ENCODE measurements at regions not wholly inside any gene's neighbourhood (a gene's known extent, or its start where the extent isn't known, plus 50 kb on each side); places are given as distances from the start of the nearest gene placed in this dataset.

DNA sequence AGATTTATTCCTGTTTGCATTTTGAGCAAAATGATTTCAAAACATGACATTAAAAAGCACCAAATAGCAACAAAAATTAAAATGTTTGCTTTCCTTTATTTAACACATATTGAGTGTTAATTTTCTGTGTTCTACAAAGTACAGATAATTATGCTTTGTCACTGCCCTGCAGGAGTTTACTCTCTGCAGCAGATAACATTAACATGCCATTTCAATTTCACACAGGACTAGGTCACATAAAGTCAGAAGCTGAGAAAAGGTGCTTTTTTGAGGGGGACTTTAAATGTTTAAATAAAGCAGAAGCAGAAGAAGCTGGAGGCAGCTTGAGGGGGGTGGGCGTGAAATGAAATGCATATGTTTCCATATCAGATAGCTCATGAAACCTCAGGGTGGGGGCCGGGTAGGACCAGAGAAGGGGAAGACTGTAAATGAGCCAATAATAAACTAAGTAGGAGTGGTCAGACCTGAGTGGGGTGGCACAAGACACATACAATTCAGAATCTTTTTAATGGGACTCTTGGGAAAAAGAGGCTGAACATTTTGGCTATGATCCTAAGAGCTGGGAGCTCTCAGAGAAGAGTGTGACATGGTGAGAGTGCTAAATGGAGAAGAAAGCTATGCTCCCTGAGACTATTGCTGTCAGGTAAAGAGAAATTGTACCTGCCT is 387.5 kb downstream of the FAM170A start:
- Histone ChIP-seq H3K9ac (no peak overlapping the region), H3K9me2 (ENCODE audit: insufficient read depth) (no peaks in the 10 kb centered on the region), H3K4me2 (ENCODE audit: unreplicated experiment) (no peak overlapping the region), H3K27me3 (replicated peaks; ENCODE audit: insufficient read depth) (no peaks in the 10 kb centered on the region), H3K4me3 (no peak overlapping the region), H3K36me3 (ENCODE audit: low read depth) (no peaks in the 10 kb centered on the region), H3K9me3 (ENCODE audit: low read depth) (no peaks in the 10 kb centered on the region), H4K20me1 (ENCODE audit: insufficient read depth) (no peaks in the 10 kb centered on the region), H3K79me2 (ENCODE audit: insufficient read depth) (no peaks in the 10 kb centered on the region), H3K4me1 (ENCODE audit: insufficient read depth) (0 out of 2 replicates have a peak, but pooled peaks cover 10% of the 10 kb centered on the region), H3F3A (ENCODE audit: insufficient read depth) (no peaks in the 10 kb centered on the region), H3K27ac (no peak overlapping the region), H2AFZ (no peak overlapping the region)
- in situ Hi-C loops (cut with MboI): no loop called here
- DNase-seq: peak; percentile 5
- TF ChIP-seq EZH2phosphoT487 (IDR thresholded peaks at IDR 0.05; ENCODE audit: insufficient read depth, low read depth) (no peak), EZH2 (IDR thresholded peaks at IDR 0.05; ENCODE audit: insufficient read depth, poor library complexity, severe bottlenecking) (no peak)
- WGBS, 2 experiments (ENCODE audit: low coverage in 1 of 2, low lambda C conversion rate in 2 of 2, missing lambda C conversion rate in 2 of 2): 71 to 80% methylated on average over 2 of the region's 2 CpGs

DNA sequence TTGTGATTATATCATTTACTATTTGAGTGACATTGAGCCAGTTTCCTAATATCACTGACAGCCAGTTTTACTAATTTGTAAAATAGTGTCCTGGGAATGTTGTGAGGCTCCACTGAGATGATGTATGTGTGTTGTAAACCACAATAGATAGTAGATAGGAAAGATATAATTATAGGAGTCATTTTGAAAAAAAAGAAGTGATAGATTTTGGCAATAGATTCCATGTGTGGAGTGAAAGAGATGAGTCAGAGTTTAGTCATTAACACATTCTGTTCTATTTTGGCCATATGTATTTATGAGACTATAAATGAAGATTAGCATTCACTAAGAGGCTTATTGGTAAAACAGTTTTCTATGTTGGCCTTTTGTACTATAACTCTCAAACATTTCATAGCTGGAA is 388.2 kb downstream of the FAM170A start:
- in situ Hi-C loops (cut with MboI): no loop called here
- no peaks in the 10 kb centered on the region for H3K9me2 ChIP-seq (ENCODE audit: insufficient read depth)
- H3K79me2 ChIP-seq (ENCODE audit: insufficient read depth): no peaks in the 10 kb centered on the region
- no peaks in the 10 kb centered on the region for H4K20me1 ChIP-seq (ENCODE audit: insufficient read depth)
- DNase-seq: peak; percentile 60
- no peaks in the 10 kb centered on the region for H3K36me3 ChIP-seq (ENCODE audit: low read depth)
- TF ChIP-seq EZH2phosphoT487 (IDR thresholded peaks at IDR 0.05; ENCODE audit: insufficient read depth, low read depth) (0 out of 2 replicates have a peak, but pooled peaks have one; percentile 46), EZH2 (IDR thresholded peaks at IDR 0.05; ENCODE audit: insufficient read depth, poor library complexity, severe bottlenecking) (no peak)
- no peak overlapping the region for H3K4me3 ChIP-seq
- no peaks in the 10 kb centered on the region for H3F3A ChIP-seq (ENCODE audit: insufficient read depth)
- no peaks in the 10 kb centered on the region for H3K9me3 ChIP-seq (ENCODE audit: low read depth)
- H3K4me1 ChIP-seq (ENCODE audit: insufficient read depth): 0 out of 2 replicates have a peak, but pooled peaks cover 10% of the 10 kb centered on the region
- no peak overlapping the region for H3K27ac ChIP-seq
- no peak overlapping the region for H3K9ac ChIP-seq
- no peaks in the 10 kb centered on the region for H3K27me3 ChIP-seq (replicated peaks; ENCODE audit: insufficient read depth)
- no peak overlapping the region for H3K4me2 ChIP-seq (ENCODE audit: unreplicated experiment)
- no peak overlapping the region for H2AFZ ChIP-seq

DNA sequence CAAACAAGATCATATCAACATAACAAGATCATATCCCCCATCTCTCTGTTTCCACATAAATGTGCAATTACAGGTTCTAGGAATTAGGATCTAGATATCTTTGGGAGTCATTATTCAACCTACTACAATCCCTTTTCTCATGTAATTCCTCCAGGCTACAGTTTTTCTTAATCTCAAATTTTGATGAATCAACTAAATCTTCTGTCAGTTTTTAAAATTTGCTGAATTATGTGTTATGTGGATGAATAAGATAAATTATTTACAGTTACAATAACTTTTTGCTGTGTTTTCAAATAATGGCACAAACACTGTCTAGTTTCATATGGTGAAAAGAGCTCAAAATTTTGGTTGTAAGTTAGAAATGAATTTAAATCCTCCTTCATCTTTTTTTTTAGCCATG is 405.8 kb downstream of the FAM170A start:
- Histone ChIP-seq H3F3A (ENCODE audit: insufficient read depth) (no peaks in the 10 kb centered on the region), H3K27me3 (replicated peaks; ENCODE audit: insufficient read depth) (no peaks in the 10 kb centered on the region), H3K4me1 (ENCODE audit: insufficient read depth) (no peaks in the 10 kb centered on the region), H3K4me2 (ENCODE audit: unreplicated experiment) (no peak overlapping the region), H3K79me2 (ENCODE audit: insufficient read depth) (no peaks in the 10 kb centered on the region), H3K36me3 (ENCODE audit: low read depth) (no peaks in the 10 kb centered on the region), H3K4me3 (no peak overlapping the region), H3K9me2 (ENCODE audit: insufficient read depth) (no peaks in the 10 kb centered on the region), H3K9ac (no peak overlapping the region), H4K20me1 (ENCODE audit: insufficient read depth) (no peaks in the 10 kb centered on the region), H3K9me3 (ENCODE audit: low read depth) (no peaks in the 10 kb centered on the region), H2AFZ (no peak overlapping the region), H3K27ac (no peak overlapping the region)
- TF ChIP-seq EZH2phosphoT487 (IDR thresholded peaks at IDR 0.05; ENCODE audit: insufficient read depth, low read depth) (no peak), EZH2 (IDR thresholded peaks at IDR 0.05; ENCODE audit: insufficient read depth, poor library complexity, severe bottlenecking) (no peak)
- no peak for DNase-seq
- in situ Hi-C loops (cut with MboI): no loop called here

DNA sequence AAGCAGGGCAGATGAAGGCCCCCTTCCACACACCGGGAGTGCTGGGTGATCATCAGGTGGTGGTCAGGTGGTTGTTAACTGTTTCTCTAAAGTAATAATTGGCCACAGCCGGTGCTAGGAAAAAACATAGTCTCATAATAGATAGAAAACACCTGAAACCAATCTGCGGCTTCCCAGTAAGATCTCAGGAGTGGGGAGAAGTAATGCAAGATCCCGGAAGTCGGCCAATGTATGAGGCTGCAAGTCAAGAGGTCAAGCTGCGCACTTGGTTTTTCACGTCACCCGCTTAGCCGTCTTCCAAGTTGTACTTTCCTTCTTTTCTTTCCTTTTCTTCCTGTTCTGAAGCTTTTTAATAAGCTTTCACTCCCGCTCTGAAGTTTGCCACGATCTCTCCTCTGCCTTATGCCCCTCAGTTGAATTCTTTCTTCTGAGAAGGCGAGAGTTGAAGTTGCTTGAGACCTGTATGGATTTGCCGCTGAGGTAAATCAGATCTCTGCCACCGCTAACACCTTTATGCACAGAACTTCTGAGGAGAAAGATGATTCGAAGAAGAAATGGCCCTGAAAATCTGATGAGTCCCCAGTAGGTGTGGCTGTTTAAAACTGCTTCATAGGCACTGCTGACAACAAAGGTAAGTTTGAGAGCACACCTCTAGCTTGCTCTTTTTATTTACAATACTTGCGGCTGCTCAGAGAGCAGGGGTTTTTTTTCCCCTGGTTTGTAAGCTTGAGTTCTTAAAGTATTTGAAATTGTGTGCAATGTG is 406.6 kb downstream of the FAM170A start:
- H3K27ac ChIP-seq: no peak overlapping the region
- WGBS, 2 experiments (ENCODE audit: low coverage in 1 of 2, low lambda C conversion rate in 2 of 2, missing lambda C conversion rate in 2 of 2): 85 to 87% methylated on average over 16 of the region's 16 CpGs

More for the DNA sequence above, 406.6 kb downstream of the FAM170A start:
- Histone ChIP-seq H3F3A (ENCODE audit: insufficient read depth) (no peaks in the 10 kb centered on the region), H3K27me3 (replicated peaks; ENCODE audit: insufficient read depth) (no peaks in the 10 kb centered on the region), H3K79me2 (ENCODE audit: insufficient read depth) (no peaks in the 10 kb centered on the region), H3K9ac (no peak overlapping the region), H4K20me1 (ENCODE audit: insufficient read depth) (no peaks in the 10 kb centered on the region), H3K36me3 (ENCODE audit: low read depth) (no peaks in the 10 kb centered on the region), H3K4me2 (ENCODE audit: unreplicated experiment) (no peak overlapping the region), H2AFZ (no peak overlapping the region), H3K9me3 (ENCODE audit: low read depth) (no peaks in the 10 kb centered on the region), H3K4me3 (no peak overlapping the region), H3K9me2 (ENCODE audit: insufficient read depth) (no peaks in the 10 kb centered on the region), H3K4me1 (ENCODE audit: insufficient read depth) (no peaks in the 10 kb centered on the region)
- in situ Hi-C loops (cut with MboI): no loop called here
- no peak for TF ChIP-seq EZH2 (IDR thresholded peaks at IDR 0.05; ENCODE audit: insufficient read depth, poor library complexity, severe bottlenecking)
- TF ChIP-seq EZH2phosphoT487 (IDR thresholded peaks at IDR 0.05; ENCODE audit: insufficient read depth, low read depth): no peak
- no peak for DNase-seq

Measured in GM23248 (cell line).